ENCODE measurements at regions not wholly inside any gene's neighbourhood (a gene's known extent, or its start where the extent isn't known, plus 50 kb on each side); places are given as distances from the start of the nearest gene placed in this dataset.

GRCh38 chr13:110822669-110822945, 92.3 kb downstream of the ANKRD10 start:
- Histone ChIP-seq H3K27me3 (ENCODE audit: control insufficient read depth in 3 of 3, insufficient read depth in 3 of 3, low read depth in 1 of 3, low read length in 3 of 3) (no peaks in the 10 kb centered on the region), H2BK12ac (ENCODE audit: low read length) (no peak overlapping the region), H2AK5ac (ENCODE audit: low read depth, low read length) (no peak overlapping the region), H3K23ac (ENCODE audit: low read depth, low read length, poor library complexity) (no peak overlapping the region), H2BK15ac (ENCODE audit: low read length) (no peak overlapping the region), H2BK5ac (ENCODE audit: low read length) (no peak overlapping the region), H3K4me3 (ENCODE audit: low read length in 2 of 2) (no peak overlapping the region), H2BK120ac (ENCODE audit: low read depth, low read length) (no peak overlapping the region), H3K4ac (ENCODE audit: low read length) (no peak overlapping the region), H3K27ac (replicated peaks; ENCODE audit: low read length) (no peak overlapping the region), H3K9me3 (replicated peaks in 1 of 2; ENCODE audit: control insufficient read depth in 2 of 2, insufficient read depth in 1 of 2, low read depth in 1 of 2, low read length in 2 of 2) (no peaks in the 10 kb centered on the region), H3K36me3 (replicated peaks in 1 of 2; ENCODE audit: control insufficient read depth in 2 of 2, insufficient read depth in 2 of 2, low read length in 2 of 2) (no peaks in the 10 kb centered on the region), H3K14ac (ENCODE audit: low read length) (no peak overlapping the region), H3K18ac (ENCODE audit: low read length) (peak overlapping the region; percentile 44), H3K9ac (ENCODE audit: low read depth, low read length, poor library complexity) (no peak overlapping the region), H4K8ac (ENCODE audit: low read depth, low read length) (no peak overlapping the region), H3K4me2 (ENCODE audit: insufficient read depth, low read length, poor library complexity, severe bottlenecking) (no peak overlapping the region), H3K4me1 (ENCODE audit: control insufficient read depth in 2 of 2, insufficient read depth in 1 of 2, low read depth in 1 of 2, low read length in 2 of 2) (peaks cover 0 to 2% of the 10 kb centered on the region in 2 donors), H4K91ac (ENCODE audit: low read depth, low read length, poor library complexity) (no peak overlapping the region), H2AFZ (ENCODE audit: low read length) (no peak overlapping the region), H3K79me1 (ENCODE audit: low read depth, low read length) (no peaks in the 10 kb centered on the region)
- no CpG with 5 or more reads among the region's 10 CpGs for WGBS, 2 donors (ENCODE audit: extremely low coverage in 2 of 2, insufficient read length in 2 of 2, insufficient replicate concordance in 1 of 2)
- DNase-seq (ENCODE audit: low spot score) = no peak

DNA sequence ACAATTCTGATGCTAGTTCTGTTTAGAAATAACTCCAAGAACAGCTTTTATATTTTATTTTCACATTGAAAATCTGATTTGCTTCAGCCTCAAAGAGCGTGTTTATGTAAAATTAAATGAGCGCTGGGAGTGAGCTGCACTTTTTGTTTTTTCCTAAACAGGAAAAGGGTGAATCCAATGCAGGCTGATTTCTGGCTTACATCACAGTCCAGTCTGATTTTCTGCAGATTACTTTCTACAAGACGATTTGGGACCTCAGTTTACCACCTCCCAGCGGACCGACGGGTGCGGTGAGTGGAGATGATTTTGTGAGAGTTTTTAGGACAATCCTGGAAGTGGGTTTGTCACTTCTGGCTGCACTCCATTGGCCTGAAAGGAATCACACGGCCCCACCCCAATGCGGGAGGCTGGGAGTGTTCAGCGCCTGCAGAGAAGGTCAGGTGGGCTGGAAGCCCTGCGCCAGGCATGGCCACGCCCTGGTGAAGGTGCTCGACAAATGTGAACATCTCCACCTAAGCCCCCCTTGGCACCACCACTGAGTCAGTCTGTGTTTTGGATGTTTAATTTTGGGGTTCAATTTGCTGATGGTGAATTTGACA, 90.1 kb downstream of the ANKRD10 start:
- no peak overlapping the region for H4K8ac ChIP-seq (ENCODE audit: low read depth, low read length)
- no peak overlapping the region for H2BK120ac ChIP-seq (ENCODE audit: low read depth, low read length)
- no peak overlapping the region for H3K18ac ChIP-seq (ENCODE audit: low read length)
- no peak overlapping the region for H2AK5ac ChIP-seq (ENCODE audit: low read depth, low read length)
- no peaks in the 10 kb centered on the region for H3K27me3 ChIP-seq (ENCODE audit: control insufficient read depth in 3 of 3, insufficient read depth in 3 of 3, low read depth in 1 of 3, low read length in 3 of 3)
- H3K36me3 ChIP-seq (replicated peaks in 1 of 2; ENCODE audit: control insufficient read depth in 2 of 2, insufficient read depth in 2 of 2, low read length in 2 of 2) = no peaks in the 10 kb centered on the region
- H2AFZ ChIP-seq (ENCODE audit: low read length) = no peak overlapping the region
- no peak overlapping the region for H3K14ac ChIP-seq (ENCODE audit: low read length)
- no peak overlapping the region for H4K91ac ChIP-seq (ENCODE audit: low read depth, low read length, poor library complexity)
- no peak for DNase-seq (ENCODE audit: low spot score)
- H3K4me2 ChIP-seq (ENCODE audit: insufficient read depth, low read length, poor library complexity, severe bottlenecking) = no peak overlapping the region
- no peak overlapping the region for H3K9ac ChIP-seq (ENCODE audit: low read depth, low read length, poor library complexity)
- H3K4me3 ChIP-seq (ENCODE audit: low read length in 2 of 2) = no peak overlapping the region
- no peaks in the 10 kb centered on the region for H3K4me1 ChIP-seq (ENCODE audit: control insufficient read depth in 2 of 2, insufficient read depth in 1 of 2, low read depth in 1 of 2, low read length in 2 of 2)
- H2BK12ac ChIP-seq (ENCODE audit: low read length) = no peak overlapping the region
- no peak overlapping the region for H3K27ac ChIP-seq (replicated peaks; ENCODE audit: low read length)
- WGBS, 2 donors (ENCODE audit: extremely low coverage in 2 of 2, insufficient read length in 2 of 2, insufficient replicate concordance in 1 of 2) = no CpG with 5 or more reads among the region's 13 CpGs
- no peak overlapping the region for H2BK5ac ChIP-seq (ENCODE audit: low read length)
- no peak overlapping the region for H3K4ac ChIP-seq (ENCODE audit: low read length)
- H3K79me1 ChIP-seq (ENCODE audit: low read depth, low read length) = no peaks in the 10 kb centered on the region
- no peak overlapping the region for H3K23ac ChIP-seq (ENCODE audit: low read depth, low read length, poor library complexity)
- no peaks in the 10 kb centered on the region for H3K9me3 ChIP-seq (replicated peaks in 1 of 2; ENCODE audit: control insufficient read depth in 2 of 2, insufficient read depth in 1 of 2, low read depth in 1 of 2, low read length in 2 of 2)
- no peak overlapping the region for H2BK15ac ChIP-seq (ENCODE audit: low read length)

DNA sequence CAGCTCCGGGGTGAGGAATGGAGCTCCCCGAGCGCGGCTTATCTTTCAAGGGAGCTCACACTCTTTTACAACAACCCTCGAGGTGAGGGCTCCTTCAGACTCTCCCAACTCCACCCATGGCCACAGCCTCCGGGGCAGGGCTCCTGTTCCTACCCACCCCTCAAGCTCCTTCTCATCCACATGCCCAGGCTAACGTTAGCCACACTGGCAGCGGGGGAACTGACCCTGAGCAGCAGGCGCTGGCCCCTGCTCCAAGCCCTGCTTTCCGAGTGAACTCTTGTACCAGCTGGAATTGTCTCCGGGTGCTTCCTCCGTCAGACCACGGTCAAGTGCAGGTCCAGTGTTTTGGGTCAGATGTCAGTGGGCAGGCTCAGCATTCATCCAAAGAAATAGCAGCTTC, 89.4 kb downstream of the ANKRD10 start:
- Histone ChIP-seq H2BK12ac (ENCODE audit: low read length) (no peak overlapping the region), H3K27ac (replicated peaks; ENCODE audit: low read length) (no peak overlapping the region), H4K91ac (ENCODE audit: low read depth, low read length, poor library complexity) (no peak overlapping the region), H4K8ac (ENCODE audit: low read depth, low read length) (no peak overlapping the region), H3K27me3 (ENCODE audit: control insufficient read depth in 3 of 3, insufficient read depth in 3 of 3, low read depth in 1 of 3, low read length in 3 of 3) (no peaks in the 10 kb centered on the region), H2AK5ac (ENCODE audit: low read depth, low read length) (no peak overlapping the region), H3K4me3 (ENCODE audit: low read length in 2 of 2) (no peak overlapping the region), H3K9me3 (replicated peaks in 1 of 2; ENCODE audit: control insufficient read depth in 2 of 2, insufficient read depth in 1 of 2, low read depth in 1 of 2, low read length in 2 of 2) (no peaks in the 10 kb centered on the region), H3K9ac (ENCODE audit: low read depth, low read length, poor library complexity) (no peak overlapping the region), H3K36me3 (replicated peaks in 1 of 2; ENCODE audit: control insufficient read depth in 2 of 2, insufficient read depth in 2 of 2, low read length in 2 of 2) (no peaks in the 10 kb centered on the region), H3K4ac (ENCODE audit: low read length) (no peak overlapping the region), H2BK120ac (ENCODE audit: low read depth, low read length) (no peak overlapping the region), H3K18ac (ENCODE audit: low read length) (peak overlapping the region; percentile 24), H2BK5ac (ENCODE audit: low read length) (no peak overlapping the region), H2BK15ac (ENCODE audit: low read length) (no peak overlapping the region), H3K4me2 (ENCODE audit: insufficient read depth, low read length, poor library complexity, severe bottlenecking) (no peak overlapping the region), H3K79me1 (ENCODE audit: low read depth, low read length) (no peaks in the 10 kb centered on the region), H2AFZ (ENCODE audit: low read length) (no peak overlapping the region), H3K14ac (ENCODE audit: low read length) (no peak overlapping the region), H3K4me1 (ENCODE audit: control insufficient read depth in 2 of 2, insufficient read depth in 1 of 2, low read depth in 1 of 2, low read length in 2 of 2) (no peaks in the 10 kb centered on the region), H3K23ac (ENCODE audit: low read depth, low read length, poor library complexity) (no peak overlapping the region)
- no CpG with 5 or more reads among the region's 13 CpGs for WGBS, 2 donors (ENCODE audit: extremely low coverage in 2 of 2, insufficient read length in 2 of 2, insufficient replicate concordance in 1 of 2)
- no peak for DNase-seq (ENCODE audit: low spot score)

DNA sequence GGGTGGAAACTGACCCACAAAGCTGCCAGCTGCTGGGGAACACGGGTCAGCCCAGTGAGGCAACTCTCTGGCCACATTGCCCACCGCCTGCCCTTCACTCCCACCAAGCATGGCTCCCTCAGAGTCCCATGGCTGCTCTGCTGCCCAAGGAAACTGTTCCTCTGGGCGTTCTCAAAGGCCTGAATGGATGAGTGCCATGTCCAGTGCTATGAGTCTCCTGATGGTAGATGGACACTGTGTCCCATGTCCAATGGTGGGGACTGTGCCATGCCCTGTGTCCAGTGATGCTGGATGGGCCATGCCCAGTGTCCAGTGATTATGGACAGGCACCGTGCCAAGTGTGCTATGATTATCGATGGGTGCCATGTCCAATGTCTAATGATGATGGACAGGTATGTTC, 88.8 kb downstream of the ANKRD10 start:
- Histone ChIP-seq H3K27me3 (ENCODE audit: control insufficient read depth in 3 of 3, insufficient read depth in 3 of 3, low read depth in 1 of 3, low read length in 3 of 3) (peaks cover 0 to 4% (median 0%) of the 10 kb centered on the region in 3 experiments), H4K91ac (ENCODE audit: low read depth, low read length, poor library complexity) (no peak overlapping the region), H2BK12ac (ENCODE audit: low read length) (no peak overlapping the region), H3K4me3 (ENCODE audit: low read length in 2 of 2) (no peak overlapping the region), H4K8ac (ENCODE audit: low read depth, low read length) (no peak overlapping the region), H2BK15ac (ENCODE audit: low read length) (no peak overlapping the region), H3K23ac (ENCODE audit: low read depth, low read length, poor library complexity) (no peak overlapping the region), H2AK5ac (ENCODE audit: low read depth, low read length) (no peak overlapping the region), H3K4ac (ENCODE audit: low read length) (no peak overlapping the region), H3K36me3 (replicated peaks in 1 of 2; ENCODE audit: control insufficient read depth in 2 of 2, insufficient read depth in 2 of 2, low read length in 2 of 2) (no peaks in the 10 kb centered on the region), H2BK120ac (ENCODE audit: low read depth, low read length) (no peak overlapping the region), H3K4me2 (ENCODE audit: insufficient read depth, low read length, poor library complexity, severe bottlenecking) (no peak overlapping the region), H3K9me3 (replicated peaks in 1 of 2; ENCODE audit: control insufficient read depth in 2 of 2, insufficient read depth in 1 of 2, low read depth in 1 of 2, low read length in 2 of 2) (no peaks in the 10 kb centered on the region), H3K27ac (replicated peaks; ENCODE audit: low read length) (no peak overlapping the region), H3K14ac (ENCODE audit: low read length) (no peak overlapping the region), H2BK5ac (ENCODE audit: low read length) (no peak overlapping the region), H2AFZ (ENCODE audit: low read length) (no peak overlapping the region), H3K18ac (ENCODE audit: low read length) (no peak overlapping the region), H3K9ac (ENCODE audit: low read depth, low read length, poor library complexity) (no peak overlapping the region), H3K4me1 (ENCODE audit: control insufficient read depth in 2 of 2, insufficient read depth in 1 of 2, low read depth in 1 of 2, low read length in 2 of 2) (no peaks in the 10 kb centered on the region), H3K79me1 (ENCODE audit: low read depth, low read length) (no peaks in the 10 kb centered on the region)
- DNase-seq (ENCODE audit: low spot score) = no peak
- no CpG with 5 or more reads among the region's 5 CpGs for WGBS, 2 donors (ENCODE audit: extremely low coverage in 2 of 2, insufficient read length in 2 of 2, insufficient replicate concordance in 1 of 2)

Measured in neuronal stem cell (in vitro differentiated cells).